MM.1S (cell line): ENCODE measurements at regions not wholly inside any gene's neighbourhood (a gene's known extent, or its start where the extent isn't known, plus 50 kb on each side); places are given as distances from the start of the nearest gene placed in this dataset.

Source experiments
- CTCF ChIP-seq: fragments of 300-600 bp; sonication (generic); IDR thresholded peaks from 2 replicates; pipeline ENCODE4 v1.5.1; 2016; ENCODE audit warnings: antibody characterized with exemption, low read length, mixed read lengths
- EZH2phosphoT487 ChIP-seq: fragments of 300-600 bp; sonication (generic); IDR thresholded peaks from 2 replicates; pipeline ENCODE4 v1.6.1; 2018; ENCODE audit warnings: antibody characterized with exemption, low read length

GRCh38 chr7:25035274-25035673 lies 55.3 kb upstream of the OSBPL3 start:
- no peak for TF ChIP-seq CTCF
- TF ChIP-seq EZH2phosphoT487, result no peak
